ENCODE measurements at regions not wholly inside any gene's neighbourhood (a gene's known extent, or its start where the extent isn't known, plus 50 kb on each side); places are given as distances from the start of the nearest gene placed in this dataset.

DNA sequence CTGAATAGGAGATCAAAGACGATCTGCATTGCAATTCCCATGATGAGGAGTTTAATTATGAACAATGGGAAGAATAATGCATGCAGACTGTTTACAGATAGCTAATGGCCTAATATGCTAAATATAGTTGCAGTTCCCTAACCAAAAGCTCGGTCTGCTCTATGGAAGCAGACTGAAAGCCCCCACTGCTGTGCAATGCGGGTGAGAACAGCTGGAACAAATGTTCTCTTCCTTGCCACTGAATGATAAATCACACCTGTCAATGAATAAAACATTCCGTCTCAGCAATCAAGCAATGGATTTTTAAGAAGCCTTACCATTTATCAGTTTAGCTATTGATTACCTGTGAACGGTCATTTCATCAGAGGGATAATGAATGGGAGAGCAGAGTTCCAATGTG is 704.5 kb upstream of the RAB6C start:
- H3F3A ChIP-seq (ENCODE audit: insufficient read depth): no peaks in the 10 kb centered on the region
- H3K9ac ChIP-seq (ENCODE audit: low read length): no peak overlapping the region
- no peaks in the 10 kb centered on the region for H3K27me3 ChIP-seq (ENCODE audit: low read length)
- no peaks in the 10 kb centered on the region for H3K9me3 ChIP-seq (ENCODE audit: insufficient read depth, low read length)
- H3K36me3 ChIP-seq (ENCODE audit: low read length): no peaks in the 10 kb centered on the region
- TF ChIP-seq, protein P1, sequence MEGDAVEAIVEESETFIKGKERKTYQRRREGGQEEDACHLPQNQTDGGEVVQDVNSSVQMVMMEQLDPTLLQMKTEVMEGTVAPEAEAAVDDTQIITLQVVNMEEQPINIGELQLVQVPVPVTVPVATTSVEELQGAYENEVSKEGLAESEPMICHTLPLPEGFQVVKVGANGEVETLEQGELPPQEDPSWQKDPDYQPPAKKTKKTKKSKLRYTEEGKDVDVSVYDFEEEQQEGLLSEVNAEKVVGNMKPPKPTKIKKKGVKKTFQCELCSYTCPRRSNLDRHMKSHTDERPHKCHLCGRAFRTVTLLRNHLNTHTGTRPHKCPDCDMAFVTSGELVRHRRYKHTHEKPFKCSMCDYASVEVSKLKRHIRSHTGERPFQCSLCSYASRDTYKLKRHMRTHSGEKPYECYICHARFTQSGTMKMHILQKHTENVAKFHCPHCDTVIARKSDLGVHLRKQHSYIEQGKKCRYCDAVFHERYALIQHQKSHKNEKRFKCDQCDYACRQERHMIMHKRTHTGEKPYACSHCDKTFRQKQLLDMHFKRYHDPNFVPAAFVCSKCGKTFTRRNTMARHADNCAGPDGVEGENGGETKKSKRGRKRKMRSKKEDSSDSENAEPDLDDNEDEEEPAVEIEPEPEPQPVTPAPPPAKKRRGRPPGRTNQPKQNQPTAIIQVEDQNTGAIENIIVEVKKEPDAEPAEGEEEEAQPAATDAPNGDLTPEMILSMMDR (IDR thresholded peaks at IDR 0.05; ENCODE audit: insufficient read depth, low read length, poor library complexity, severe bottlenecking): no peak
- TF ChIP-seq EZH2phosphoT487 (conservative IDR thresholded peaks at IDR 0.05; ENCODE audit: low read length): no peak
- no peaks in the 10 kb centered on the region for H3K79me2 ChIP-seq (ENCODE audit: insufficient read depth, low read length)
- H3K4me3 ChIP-seq (ENCODE audit: insufficient read depth, low read length, poor library complexity, severe bottlenecking): no peak overlapping the region
- H3K9me2 ChIP-seq (replicated peaks; ENCODE audit: insufficient read depth, low read length): no peaks in the 10 kb centered on the region
- H3K4me2 ChIP-seq (ENCODE audit: low read depth, low read length, poor library complexity, severe bottlenecking): no peak overlapping the region
- H3K27ac ChIP-seq (ENCODE audit: low read depth, low read length): no peak overlapping the region
- no peaks in the 10 kb centered on the region for H4K20me1 ChIP-seq (ENCODE audit: low read depth, low read length)
- no peak overlapping the region for H2AFZ ChIP-seq (ENCODE audit: low read depth, low read length, severe bottlenecking)

DNA sequence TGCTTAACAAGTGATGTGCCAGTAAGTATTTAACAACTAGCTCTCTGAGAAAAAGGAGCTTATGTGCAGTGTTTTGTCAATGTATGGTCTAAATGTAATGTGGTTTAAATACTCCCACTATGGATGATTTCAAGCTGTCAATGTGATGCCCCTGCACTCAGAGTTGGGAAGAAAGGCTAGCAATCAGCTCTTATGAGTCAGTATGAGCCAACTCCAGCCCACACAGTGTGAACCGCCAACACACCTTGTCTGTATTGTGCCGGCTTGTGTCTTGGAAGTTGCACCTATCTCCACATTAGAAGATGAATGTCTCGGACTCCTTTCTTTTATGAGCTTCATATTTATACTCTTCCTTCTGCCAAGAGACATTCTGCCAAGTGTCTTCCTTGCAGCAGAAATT is 703.8 kb upstream of the RAB6C start:
- Histone ChIP-seq H4K20me1 (ENCODE audit: low read depth, low read length) (no peaks in the 10 kb centered on the region), H3K4me2 (ENCODE audit: low read depth, low read length, poor library complexity, severe bottlenecking) (no peak overlapping the region), H3K9ac (ENCODE audit: low read length) (no peak overlapping the region), H3K4me3 (ENCODE audit: insufficient read depth, low read length, poor library complexity, severe bottlenecking) (no peak overlapping the region), H3K36me3 (ENCODE audit: low read length) (no peaks in the 10 kb centered on the region), H3F3A (ENCODE audit: insufficient read depth) (no peaks in the 10 kb centered on the region), H3K9me2 (replicated peaks; ENCODE audit: insufficient read depth, low read length) (no peaks in the 10 kb centered on the region), H3K27ac (ENCODE audit: low read depth, low read length) (no peak overlapping the region), H3K79me2 (ENCODE audit: insufficient read depth, low read length) (no peaks in the 10 kb centered on the region), H3K9me3 (ENCODE audit: insufficient read depth, low read length) (no peaks in the 10 kb centered on the region), H2AFZ (ENCODE audit: low read depth, low read length, severe bottlenecking) (no peak overlapping the region), H3K27me3 (ENCODE audit: low read length) (no peaks in the 10 kb centered on the region)
- TF ChIP-seq, protein P1 (IDR thresholded peaks at IDR 0.05; ENCODE audit: insufficient read depth, low read length, poor library complexity, severe bottlenecking): no peak
- no peak for TF ChIP-seq EZH2phosphoT487 (conservative IDR thresholded peaks at IDR 0.05; ENCODE audit: low read length)

DNA sequence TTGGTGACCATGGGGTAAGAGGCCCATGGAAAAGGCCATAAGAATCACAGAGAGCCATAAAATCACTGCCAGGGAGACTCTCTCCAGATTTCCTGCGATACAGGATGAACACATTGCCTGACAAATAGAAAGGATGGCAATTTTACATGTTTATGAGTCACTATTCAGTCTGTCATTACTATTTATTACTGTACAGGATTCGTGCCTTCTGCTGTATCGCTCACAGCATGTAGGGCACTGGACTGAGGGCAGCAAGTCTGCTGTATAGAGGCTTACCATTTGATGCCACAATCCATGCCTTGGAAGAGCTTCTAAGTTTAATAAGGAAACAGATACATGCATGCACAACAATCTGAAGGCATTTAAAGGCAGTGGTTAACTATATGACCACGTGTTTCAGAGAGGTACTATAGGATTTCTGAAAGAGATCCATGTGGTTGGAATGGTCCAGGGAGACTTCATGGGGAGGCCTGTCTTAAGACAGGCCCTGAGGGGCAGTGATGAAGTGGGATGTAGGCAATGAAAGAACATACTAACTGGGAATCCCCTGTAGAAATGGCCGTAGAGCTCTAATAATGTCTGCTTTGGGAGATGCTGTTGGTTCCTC is 702.4 kb upstream of the RAB6C start:
- Histone ChIP-seq H3K9me2 (replicated peaks; ENCODE audit: insufficient read depth, low read length) (no peaks in the 10 kb centered on the region), H3K79me2 (ENCODE audit: insufficient read depth, low read length) (no peaks in the 10 kb centered on the region), H3K9me3 (ENCODE audit: insufficient read depth, low read length) (no peaks in the 10 kb centered on the region), H3K36me3 (ENCODE audit: low read length) (no peaks in the 10 kb centered on the region), H3K27me3 (ENCODE audit: low read length) (no peaks in the 10 kb centered on the region), H3K9ac (ENCODE audit: low read length) (no peak overlapping the region), H3K4me2 (ENCODE audit: low read depth, low read length, poor library complexity, severe bottlenecking) (no peak overlapping the region), H3K4me3 (ENCODE audit: insufficient read depth, low read length, poor library complexity, severe bottlenecking) (no peak overlapping the region), H3K27ac (ENCODE audit: low read depth, low read length) (no peak overlapping the region), H4K20me1 (ENCODE audit: low read depth, low read length) (no peaks in the 10 kb centered on the region), H3F3A (ENCODE audit: insufficient read depth) (no peaks in the 10 kb centered on the region), H2AFZ (ENCODE audit: low read depth, low read length, severe bottlenecking) (no peak overlapping the region)
- TF ChIP-seq, protein P1 (IDR thresholded peaks at IDR 0.05; ENCODE audit: insufficient read depth, low read length, poor library complexity, severe bottlenecking): no peak
- no peak for TF ChIP-seq EZH2phosphoT487 (conservative IDR thresholded peaks at IDR 0.05; ENCODE audit: low read length)
